Testis (tissue), 2 donors: ENCODE measurements at regions not wholly inside any gene's neighbourhood (a gene's known extent, or its start where the extent isn't known, plus 50 kb on each side); places are given as distances from the start of the nearest gene placed in this dataset.

Experiments
- CTCF ChIP-seq, 3 experiments: fragments of 450-650 bp in 2 of 3; fragments of 200-600 bp in 1 of 3; sonication (generic) in 1 of 3; IDR thresholded peaks; one replicate each; pipeline ENCODE4 v1.5.1; 2016 to 2019; ENCODE audit warnings: antibody characterized with exemption in 3 of 3, mild to moderate bottlenecking in 2 of 3, moderate library complexity in 1 of 3
- POLR2A ChIP-seq: fragments of 450-650 bp; IDR thresholded peaks from one replicate; pipeline ENCODE4 v1.6.1; 2017; ENCODE audit warnings: antibody characterized with exemption, mild to moderate bottlenecking, moderate library complexity

- TF ChIP-seq CTCF (IDR thresholded peaks at IDR 0.05) (no peak), POLR2A (no peak)
Observed at GRCh38 chr4:25481648-25482047, 104.6 kb downstream of the ANAPC4 start.
